HuH-7 (cell line): ENCODE measurements at regions not wholly inside any gene's neighbourhood (a gene's known extent, or its start where the extent isn't known, plus 50 kb on each side); places are given as distances from the start of the nearest gene placed in this dataset.

Experiments used
- DNase-seq: peaks from one replicate; pipeline ENCODE4 v3.0.0; 2011; ENCODE audit warnings: low spot score

GRCh38 chr2:123103902-123104301, 921.2 kb upstream of the CNTNAP5 start:
- DNase-seq: no peak

GRCh38 chr2:123116595-123116994, 908.5 kb upstream of the CNTNAP5 start:
- no peak for DNase-seq

- no peak for DNase-seq
Observed at GRCh38 chr2:123127236-123127635, 897.9 kb upstream of the CNTNAP5 start.

- DNase-seq: no peak
Observed at GRCh38 chr2:123128951-123129350, 896.1 kb upstream of the CNTNAP5 start.

- DNase-seq: no peak
Observed at GRCh38 chr2:123136419-123136818, 888.7 kb upstream of the CNTNAP5 start.

- DNase-seq: no peak
Observed at GRCh38 chr2:123144082-123144481, 881.0 kb upstream of the CNTNAP5 start.

GRCh38 chr2:123153041-123153440, 872.0 kb upstream of the CNTNAP5 start:
- no peak for DNase-seq

GRCh38 chr2:123154195-123154594, 870.9 kb upstream of the CNTNAP5 start:
- no peak for DNase-seq

- DNase-seq: no peak
Observed at GRCh38 chr2:123157016-123157415, 868.1 kb upstream of the CNTNAP5 start.

DNA sequence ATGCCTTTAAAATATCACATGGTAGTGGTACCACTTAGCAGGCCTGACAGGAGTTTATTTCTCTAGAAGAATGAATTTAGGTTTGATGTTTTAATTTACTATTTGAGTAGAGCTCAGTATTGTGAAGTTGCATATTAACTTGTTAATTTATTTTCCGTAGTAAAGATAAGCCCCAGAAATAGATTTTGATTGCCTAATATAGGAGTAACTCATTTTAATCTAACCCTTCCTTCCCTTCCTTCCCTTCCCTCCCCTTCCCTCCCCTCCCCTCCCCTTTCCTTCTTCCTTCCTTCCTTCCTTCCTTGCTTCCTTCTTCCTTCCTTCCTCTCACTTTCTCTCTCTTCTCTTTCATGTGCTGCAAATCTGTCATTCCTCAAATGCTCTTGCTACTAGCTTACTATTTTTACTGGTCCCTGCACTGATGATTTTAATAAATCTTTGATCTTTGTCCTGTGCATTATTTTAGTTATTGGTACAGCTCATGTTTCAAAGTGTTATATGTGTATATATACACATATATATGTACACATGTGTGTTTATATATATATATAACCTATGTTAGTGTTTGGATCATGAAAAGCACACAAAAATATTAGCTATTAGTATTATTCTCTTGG, 862.6 kb upstream of the CNTNAP5 start:
- DNase-seq: no peak

DNA sequence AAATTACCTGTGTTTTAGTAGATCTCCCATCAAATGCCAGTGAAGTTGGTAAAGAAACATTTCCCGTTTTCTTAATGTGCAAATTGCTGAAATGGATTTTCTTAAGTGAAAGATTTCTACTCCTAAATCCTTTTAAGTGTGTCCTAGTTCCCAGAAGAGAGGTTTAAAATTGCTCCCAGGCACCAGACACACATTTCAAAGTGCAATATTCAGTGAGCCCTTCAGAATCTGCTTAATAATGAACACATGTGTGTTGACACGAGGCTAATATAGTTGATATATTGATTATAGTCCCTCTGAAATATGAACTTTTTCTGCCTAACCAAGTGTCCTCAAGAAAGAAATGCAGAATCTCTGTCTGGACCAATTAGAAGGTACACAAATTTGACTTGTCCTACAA, 861.7 kb upstream of the CNTNAP5 start:
- DNase-seq: no peak

GRCh38 chr2:123164216-123164615, 860.9 kb upstream of the CNTNAP5 start:
- no peak for DNase-seq

GRCh38 chr2:123165616-123166015, 859.5 kb upstream of the CNTNAP5 start:
- no peak for DNase-seq

GRCh38 chr2:123179526-123179925, 845.6 kb upstream of the CNTNAP5 start:
- no peak for DNase-seq

DNA sequence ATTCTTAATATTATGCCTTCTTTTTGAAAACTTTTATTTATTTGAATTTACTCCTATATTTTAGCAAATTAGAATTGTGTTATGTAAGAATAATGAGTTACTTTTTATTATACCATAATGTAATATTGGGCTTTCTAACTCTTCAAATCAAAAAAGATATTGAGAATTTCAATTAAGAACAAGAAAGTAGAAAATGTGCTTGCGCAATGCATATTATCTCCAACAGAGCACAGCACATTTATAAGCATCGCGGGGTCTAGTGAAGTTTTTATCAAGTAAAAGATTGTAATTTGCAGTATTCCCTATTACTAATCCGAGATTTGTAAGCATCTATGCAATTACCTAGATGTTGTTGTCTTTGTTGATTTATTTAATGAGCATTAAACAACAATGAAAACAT, 829.1 kb upstream of the CNTNAP5 start:
- DNase-seq: no peak

DNA sequence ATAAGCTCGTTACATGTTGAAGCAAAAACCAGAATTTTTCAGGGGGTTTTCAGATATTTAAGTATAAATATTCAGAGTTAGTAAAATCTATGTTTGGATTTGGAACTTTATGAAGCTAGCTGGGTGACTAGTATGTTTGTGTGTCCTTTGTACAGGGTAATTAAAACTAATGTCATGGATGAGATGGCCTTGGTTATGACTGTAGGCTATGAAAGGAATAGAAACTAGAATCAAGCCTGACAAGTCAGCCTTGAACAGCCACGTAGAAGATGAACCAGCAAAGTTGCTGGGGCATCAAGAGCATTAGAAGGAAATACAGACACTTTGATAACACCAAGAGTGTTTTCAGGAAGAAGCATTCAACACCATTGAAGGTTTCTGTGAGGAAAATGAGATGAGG, 825.1 kb upstream of the CNTNAP5 start:
- no peak for DNase-seq

GRCh38 chr2:123207245-123207644, 817.8 kb upstream of the CNTNAP5 start:
- no peak for DNase-seq

DNA sequence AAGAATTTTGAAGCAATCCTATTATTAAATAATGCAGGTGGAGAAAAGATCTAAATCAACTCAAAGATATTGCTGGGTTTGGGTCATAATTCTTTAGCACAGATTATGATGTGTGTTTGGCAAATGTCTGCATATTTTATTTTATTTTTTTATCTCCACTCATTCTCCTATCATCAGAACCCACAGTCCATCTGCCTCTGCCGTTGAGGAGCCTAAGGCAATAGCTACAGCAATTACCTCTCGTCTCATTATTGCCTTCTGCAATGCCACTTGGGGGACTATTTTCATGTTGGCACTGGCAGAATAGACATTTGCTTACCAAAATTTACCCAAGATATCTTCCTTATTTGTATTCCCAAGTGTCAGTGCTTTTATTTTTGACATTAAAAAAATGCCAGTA, 815.9 kb upstream of the CNTNAP5 start:
- DNase-seq: no peak

GRCh38 chr2:123211181-123211580, 813.9 kb upstream of the CNTNAP5 start:
- no peak for DNase-seq

DNA sequence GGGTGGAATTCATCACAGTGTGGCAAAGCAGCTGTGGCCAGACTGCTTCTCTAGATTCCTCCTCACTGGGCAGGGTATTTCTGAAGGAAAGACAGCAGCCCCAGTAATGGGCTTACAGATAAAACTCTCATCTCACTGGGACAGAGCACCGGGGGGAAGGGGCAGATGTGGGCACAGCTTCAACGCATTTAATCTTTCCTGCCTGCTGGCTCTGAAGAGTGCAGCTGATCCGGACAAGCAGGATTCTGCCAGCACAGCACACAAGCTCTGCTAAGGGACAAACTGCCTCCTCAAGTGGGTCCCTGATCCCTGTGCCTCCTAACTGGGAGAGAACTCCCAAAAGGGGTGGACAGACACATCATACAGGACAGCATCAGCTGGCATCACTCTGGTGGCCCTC, 779.9 kb upstream of the CNTNAP5 start:
- DNase-seq: no peak

DNA sequence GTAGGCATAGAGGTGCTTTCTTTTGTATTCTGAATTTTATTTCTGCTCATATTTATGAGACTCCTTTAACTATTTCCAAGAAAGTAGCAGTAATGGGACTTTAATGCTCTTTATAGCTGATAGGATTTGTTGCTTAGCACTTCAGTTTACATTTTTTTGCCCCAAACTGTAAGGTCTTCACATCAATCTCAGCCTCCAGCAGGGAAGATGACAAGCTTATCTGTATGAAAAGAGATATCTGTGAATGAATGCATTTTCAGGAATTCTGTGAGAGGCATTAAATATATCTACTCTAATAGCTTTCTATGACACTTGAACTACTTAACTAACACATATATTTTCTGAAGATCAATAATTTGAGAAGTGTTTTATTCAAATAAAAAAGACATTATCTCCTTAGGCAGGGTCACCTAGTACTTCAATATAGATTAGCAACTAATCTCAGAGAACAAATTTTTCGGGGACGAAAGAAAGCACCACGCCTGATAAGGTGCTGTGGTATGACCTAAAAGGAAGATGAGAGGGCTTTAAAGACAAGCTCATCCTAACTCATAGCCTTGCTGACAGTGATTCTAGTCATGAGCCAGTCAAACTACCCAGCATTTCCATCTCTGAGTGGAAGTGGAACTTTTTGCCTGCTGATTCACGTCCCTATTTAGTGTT, 766.1 kb upstream of the CNTNAP5 start:
- no peak for DNase-seq

DNA sequence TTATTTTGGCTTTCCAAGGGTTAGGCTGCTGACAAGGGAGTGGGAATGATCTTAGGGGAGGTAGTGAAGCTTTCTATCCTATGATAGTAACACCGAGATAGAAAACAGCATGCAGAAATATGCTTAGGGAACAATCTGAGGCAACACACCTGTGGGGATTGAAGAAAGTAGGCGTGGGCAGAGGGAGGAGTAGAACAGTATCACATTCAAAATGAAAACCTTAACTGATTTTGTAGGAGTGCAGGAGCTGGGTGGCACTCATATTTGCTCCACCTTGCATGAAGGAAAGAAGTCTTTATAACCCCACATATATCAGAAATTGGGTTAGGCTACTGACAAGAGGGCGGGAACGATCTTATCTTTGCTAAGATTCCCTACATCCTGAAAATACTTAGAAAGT, 762.2 kb upstream of the CNTNAP5 start:
- DNase-seq: no peak

GRCh38 chr2:123283431-123283830, 741.7 kb upstream of the CNTNAP5 start:
- DNase-seq: no peak

DNA sequence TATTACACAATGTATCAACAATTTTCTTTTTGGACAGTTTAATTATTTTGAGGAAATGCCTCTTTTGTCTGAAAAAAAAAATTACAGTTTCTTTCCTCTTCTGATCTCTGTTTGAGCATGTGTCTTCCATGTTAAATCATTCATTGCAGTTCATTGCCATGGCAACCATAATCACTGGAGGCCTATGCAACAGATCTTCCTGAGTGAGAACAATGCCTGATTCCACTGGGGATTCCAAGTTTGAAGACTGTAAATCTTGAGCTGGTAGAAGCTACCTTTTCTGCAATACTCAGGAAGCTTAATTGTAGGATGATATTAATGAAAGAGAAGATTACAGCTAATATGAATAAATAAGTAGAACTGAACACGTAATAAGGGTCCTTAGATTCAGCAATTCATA, 721.4 kb upstream of the CNTNAP5 start:
- no peak for DNase-seq
